Amniotic stem cell (primary cell): ENCODE measurements at regions not wholly inside any gene's neighbourhood (a gene's known extent, or its start where the extent isn't known, plus 50 kb on each side); places are given as distances from the start of the nearest gene placed in this dataset.
"Not testable (repeated sequence)": the region's sequence is repeated elsewhere in the genome, so short reads cannot be mapped to it uniquely, and the experiment has no call there.

Experiments used
- DNase-seq: peaks from one replicate; lab custom pipeline; 2025; lab: John Stamatoyannopoulos, UW

DNA sequence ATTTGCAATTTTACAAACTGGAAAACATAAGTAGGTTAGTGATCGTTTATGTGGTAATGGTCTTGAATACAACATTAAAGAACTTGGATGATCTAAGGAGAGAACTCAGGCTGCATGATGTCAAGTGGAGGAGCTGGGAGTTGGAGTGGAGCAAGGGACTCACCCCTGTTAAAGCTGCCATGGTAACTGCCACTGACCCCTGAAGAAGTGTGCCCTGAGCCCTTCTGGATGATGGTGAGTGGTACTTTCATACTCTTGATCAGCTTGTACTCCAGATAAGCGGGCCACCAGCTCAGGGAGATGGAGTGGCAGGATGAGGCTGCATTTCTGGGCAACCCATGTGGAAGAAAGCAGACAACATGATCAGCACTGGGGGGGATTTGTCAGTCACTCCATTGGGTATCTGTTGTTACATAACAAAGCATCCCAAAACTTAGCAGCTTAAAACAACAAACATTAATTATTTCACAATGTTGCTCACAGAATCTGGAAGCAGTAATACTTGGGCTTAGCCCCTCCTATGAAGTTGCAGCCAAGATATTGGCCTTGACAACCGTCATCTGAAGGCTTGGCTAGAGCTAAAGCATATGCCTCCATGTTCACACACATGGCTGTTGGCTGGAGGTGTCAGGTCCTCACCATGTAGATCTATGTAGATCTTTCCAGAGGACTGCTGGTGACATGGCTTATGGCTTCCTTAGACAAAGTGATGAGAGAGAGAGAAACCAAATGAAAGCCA is 213.8 kb downstream of the DUSP10 start:
- DNase-seq: no peak

DNA sequence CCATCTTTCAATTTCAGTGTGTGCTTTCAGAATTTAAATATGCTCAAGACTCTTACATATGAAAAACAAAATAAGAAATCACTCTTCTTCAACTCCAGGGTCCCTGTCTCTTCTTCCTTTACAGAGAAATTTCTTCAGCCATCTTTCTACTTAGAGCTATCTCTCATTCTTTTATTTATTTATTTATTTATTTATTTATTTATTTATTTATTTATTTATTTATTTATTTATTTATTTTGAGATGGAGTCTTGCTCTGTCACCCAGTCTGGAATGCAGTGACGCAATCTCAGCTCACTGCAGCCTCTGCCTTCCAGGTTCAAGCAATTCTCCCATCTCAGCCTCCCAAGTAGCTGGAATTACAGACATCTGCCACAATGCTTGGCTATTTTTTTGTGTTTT is 211.7 kb downstream of the DUSP10 start:
- DNase-seq: not testable (repeated sequence)

DNA sequence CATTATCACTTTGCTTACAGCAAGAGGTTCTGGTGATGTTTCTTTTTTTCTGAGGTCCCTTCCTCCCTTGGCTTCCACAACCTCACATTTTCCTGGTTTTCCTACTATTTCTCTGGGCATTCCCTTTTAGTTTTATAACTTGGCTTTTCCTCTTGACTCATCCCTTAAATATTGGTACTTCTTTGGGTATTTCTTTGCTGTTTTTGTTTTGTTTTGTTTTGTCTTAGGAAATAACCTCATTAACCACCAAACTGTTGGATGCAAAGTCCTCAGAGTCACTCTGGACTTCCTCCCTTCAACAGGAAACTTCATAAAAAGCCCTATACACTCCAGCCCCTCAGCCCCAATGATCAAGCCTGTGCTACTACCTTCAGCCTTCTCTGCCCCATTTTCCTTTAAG is 211.1 kb downstream of the DUSP10 start:
- no peak for DNase-seq

DNA sequence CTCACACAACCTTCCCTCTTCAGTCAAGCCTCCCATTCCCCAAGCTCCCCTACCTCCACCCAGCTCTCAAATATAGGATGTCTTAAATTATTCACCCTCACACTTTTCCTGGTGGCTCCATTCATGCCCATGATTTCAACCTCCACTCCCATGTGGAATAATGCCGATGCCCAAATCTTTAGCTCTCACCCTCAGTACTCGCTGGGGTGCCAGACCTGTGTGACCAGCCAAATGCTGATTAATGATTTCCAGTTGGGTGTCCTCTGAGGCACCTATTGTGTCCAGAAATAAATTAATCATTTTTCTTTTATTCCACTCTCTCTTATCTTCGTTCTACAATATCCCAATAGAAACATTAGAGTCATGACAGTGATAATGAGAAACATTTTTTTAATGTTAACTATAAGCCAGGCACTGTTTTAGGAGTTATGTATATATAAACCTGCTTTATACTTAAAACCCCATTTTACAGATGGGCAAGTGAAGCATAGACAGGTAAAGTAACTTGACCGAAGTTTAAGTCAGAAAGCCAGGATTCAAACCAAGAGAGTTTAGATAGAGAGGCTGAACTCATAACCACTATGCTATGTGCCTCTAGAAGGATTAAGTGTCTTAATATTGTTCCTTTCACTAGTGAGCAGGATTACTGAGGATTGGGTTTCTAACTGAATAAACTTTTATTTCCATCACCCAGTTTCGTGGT is 209.7 kb downstream of the DUSP10 start:
- no peak for DNase-seq

DNA sequence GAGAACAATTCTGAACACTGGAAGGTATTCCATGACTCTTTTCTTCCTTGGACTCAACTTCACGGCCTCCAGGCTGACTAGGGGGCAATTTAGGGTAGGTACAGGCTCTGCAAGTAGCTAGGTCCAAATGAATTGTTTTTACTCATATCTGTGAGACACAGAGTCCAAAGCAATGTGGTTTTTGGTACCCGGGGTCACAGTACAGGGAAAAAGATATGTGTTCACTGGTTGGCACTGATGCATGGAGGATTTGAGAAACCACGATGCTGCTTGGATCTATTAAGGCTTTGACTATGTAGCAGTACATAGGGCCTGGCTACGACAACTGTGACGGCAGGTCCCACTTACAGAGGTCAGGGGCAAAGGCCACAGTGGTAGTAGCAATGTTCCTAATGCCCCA is 200.6 kb downstream of the DUSP10 start:
- DNase-seq: no peak

DNA sequence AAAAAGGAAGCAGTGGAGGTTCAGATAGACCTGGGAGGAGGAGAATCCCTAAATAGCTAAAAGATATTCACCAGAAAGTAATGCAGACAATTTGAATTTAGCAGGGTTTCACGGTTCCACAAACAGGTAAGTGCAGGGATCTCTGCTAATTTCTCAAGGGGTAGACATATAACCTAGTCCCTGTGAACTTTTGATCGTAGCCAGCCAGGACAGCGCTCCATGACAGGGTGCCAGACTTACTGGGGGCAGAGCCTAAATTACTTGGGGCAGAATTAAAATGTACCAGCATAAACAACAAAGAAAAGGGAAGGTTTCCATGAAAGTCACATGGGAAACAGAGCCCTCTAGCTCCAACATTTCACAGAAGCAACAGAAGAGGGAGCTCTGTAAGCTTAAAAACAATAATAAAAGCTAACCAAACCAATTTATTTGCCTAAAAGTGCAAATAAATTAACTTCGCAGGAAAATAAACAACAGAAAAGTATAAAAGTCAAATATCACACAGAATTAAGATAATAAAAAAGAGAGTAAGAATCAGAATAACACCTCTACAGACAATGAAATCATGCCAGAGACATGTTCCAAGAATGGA is 198.3 kb downstream of the DUSP10 start:
- DNase-seq: no peak

DNA sequence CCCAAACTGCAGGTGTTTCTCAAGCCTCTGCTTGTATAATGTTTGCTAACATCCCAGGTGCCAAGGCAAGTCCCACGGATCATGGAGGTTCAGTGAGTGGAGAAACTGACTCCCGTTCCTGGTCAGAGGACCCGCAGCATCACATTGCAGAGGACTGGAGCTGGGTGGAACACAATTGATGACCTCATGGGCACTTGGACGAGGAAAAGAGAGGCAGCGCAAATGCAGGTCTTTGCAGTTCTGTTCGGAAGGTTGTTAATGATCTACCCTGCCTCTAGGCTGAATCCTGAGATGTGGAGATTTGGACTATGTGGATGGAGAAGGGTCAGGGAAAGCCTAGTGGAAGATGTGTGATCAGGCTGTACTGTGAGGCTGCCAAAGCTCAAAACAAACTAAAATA is 192.9 kb downstream of the DUSP10 start:
- no peak for DNase-seq

DNA sequence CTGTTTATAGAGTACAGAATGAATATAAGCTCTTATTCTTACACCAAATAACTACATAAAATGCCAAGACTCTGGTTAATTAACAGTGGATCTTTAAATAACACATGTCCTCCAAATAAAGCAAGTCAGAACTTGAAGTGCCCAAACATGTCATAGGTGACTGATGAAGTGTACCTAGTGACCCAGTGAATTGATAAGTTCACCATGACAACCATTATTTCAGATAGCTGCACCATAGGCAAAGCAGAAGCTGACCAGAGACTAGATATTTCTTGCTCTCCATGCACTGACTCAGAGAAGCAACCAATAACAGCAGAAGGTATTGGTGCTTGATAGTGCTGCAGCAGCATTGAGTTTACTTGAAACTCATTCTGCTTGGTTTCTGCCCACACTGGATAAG is 192.1 kb downstream of the DUSP10 start:
- DNase-seq: no peak

DNA sequence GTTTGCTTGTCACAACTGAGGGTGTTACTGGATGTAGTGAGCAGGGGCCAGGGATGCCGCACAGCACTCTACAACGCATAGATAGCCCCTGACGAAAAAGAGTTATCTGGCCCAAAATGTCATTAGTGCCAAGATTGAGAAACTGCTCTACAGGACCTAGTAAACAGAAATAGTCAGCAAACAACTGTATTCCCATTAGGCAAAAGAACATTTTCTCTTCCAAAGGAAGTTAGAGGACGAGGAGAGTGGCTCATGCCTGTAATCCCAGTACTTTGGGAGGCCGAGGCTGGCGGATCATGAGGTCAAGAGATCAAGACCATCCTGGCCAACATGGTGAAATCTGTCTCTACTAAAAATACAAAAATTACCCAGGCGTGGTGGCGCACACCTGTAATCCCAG is 189.1 kb downstream of the DUSP10 start:
- not testable (repeated sequence) for DNase-seq

DNA sequence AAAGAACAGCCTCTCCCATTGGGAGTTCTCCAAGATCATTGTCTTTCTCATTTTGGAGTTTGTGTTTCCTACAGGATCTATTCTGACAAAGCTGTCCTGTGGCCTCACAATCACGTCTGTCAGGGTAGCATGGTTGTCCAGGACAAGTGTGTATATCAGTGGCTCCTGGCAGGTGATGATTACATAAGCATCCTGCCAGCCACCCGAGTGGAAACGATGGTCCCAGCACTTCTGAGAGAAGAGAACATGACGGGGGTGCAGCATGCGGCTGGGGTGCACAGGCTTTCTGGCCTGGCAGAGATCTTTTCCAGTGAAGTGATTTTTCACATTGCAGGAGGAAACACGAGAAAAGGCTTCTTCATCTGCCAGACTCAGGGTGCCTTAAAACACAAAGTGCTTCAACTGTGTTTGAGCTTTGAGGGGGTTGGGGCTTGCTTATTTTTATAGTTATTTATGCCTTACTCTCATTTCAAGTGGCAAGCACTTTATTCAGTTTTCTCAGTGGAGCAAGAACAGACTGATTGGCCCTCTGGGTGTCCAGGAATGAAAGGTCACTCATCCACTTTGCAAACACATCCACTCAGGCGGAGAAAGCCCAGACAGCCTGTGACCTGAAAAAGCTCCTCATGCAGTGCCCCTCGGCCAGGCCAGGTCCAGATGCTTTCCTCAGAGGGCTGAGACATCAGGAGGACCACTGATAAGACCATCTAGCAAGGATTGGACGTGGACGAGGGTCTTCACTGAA is 186.0 kb downstream of the DUSP10 start:
- DNase-seq: no peak

DNA sequence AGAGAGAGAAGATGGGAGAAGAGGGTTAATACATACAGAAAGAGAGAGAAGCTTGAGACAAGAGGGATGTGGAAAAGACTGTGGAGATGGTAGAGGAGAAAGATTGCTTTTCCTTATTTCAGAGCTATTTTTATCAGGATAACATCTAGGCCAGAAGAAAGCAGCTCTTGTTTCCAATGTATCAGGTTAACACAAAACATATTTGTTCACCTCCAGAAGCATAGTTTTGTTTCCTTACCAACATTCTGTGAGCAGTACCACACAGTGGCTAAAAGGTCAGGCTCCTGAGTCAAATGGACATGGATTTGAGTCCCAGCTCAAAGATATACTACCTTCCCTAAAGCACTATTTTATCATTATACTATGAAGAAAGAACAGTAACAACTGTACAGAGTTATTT is 185.5 kb downstream of the DUSP10 start:
- DNase-seq: no peak

DNA sequence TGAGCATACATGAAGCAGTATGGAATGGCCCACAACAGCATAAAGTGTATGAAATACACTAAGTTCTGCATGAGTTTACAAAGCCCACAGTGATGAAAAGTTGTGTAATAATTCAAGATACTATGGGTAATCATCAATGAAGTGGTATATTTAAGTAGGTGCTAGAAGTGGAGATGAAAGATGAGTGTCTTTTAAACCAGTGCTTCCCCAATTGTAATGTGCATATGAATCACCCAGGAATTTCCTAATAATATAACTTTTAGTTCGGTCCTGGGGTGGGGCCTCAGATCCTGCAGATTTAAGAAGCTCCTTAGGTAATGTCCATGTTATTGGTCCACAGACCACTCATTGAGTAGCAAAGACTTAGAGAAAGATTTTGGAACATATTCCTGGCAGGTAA is 184.9 kb downstream of the DUSP10 start:
- DNase-seq: no peak

DNA sequence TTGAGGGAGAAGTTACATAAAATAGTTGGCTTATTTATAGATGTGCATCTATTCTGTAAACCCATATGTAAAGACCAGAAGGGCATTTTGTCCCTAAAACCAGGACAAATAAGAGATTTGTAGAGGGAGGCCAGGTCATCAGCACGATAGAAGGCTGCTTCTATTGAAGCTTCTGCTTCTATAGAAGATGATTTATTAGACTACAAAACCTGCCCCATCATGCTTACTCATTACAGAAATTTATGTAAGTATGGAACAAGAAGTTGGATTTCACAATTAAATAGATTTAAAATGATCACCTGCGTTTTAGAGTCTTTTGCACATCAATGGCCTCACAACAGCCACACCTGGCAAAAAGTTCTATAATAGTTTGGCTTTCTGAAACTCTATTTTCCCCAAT is 183.5 kb downstream of the DUSP10 start:
- DNase-seq: no peak

DNA sequence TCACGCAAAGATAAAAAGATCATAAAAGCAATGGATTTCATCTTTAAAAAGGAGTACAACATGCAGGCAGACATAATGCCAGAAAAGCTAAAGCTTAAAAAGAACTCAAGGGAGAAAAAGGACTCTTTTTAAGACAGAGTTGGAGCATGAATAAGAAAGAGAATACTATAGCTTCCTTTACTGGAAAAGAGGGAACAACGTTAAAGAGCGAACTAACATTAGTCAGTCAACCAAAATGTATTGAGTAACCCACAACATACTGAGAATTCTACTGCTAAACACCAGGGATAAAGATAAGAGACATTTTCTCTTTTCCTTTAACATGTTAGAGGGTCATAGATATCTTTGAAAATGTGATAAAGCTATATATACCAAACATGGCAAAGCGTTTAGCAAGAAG is 182.0 kb downstream of the DUSP10 start:
- no peak for DNase-seq

DNA sequence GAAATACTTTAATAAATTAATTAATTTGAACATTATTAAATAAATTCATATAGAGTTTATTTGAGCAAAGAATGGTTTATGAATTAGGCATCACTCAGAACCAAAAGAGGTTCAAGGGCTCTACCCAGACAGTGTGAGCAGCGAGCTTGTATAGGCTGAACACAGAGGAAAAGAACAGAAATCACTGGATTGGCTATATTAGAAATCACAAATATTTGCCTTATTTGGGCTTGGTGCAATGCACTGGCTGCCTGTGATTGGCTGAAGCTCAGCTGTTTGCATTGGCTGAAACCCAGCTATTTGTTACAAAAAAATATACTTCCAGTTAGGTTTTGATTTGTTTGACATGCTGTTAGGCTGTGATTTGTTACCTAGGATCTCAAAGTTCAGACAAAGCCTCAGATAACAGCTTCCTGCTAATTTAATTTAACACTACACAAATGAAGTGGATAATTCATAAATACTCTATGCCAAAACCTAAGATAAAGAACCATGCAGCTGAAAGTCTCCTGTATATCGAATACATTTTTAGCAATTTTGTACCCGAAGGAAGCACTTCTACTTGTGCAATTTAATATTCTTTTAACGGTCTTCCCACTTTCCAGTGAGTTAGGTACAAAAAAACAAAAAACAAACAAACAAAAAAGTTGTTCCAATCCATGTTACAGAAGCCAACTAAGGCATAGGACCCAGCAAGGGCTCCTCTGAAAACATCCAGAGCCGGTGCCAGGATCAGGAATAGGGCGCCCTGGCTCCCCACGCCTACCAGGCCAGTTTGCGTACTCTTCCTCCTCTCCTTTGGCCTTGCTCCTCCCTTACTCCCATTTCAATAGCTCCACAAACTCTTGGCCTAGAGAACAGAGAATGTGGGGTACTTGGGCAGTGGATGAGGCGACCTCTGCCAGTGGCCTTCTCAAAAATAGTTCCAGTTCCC is 179.1 kb downstream of the DUSP10 start:
- DNase-seq: no peak

DNA sequence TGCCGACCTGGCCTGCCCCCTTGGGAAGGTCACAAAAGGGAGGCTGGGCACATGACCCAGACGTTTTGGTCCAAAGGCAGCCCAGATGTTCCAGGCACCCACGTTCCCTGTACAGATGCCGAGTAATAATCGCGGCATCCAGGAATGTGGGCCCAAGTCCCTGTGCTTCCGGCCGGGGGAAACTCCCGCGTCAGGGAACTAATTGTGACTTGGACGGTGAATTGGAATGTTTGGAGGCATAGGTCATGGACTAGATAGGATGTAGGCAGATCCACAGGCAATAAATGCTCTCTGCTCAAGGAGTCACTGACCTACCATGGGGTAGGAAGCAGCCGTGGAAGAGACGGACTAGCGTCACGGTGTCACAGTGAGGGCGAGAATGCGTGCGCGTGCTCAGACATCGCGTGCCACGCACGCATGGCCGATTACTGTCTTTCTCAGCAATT is 178.4 kb downstream of the DUSP10 start:
- DNase-seq: no peak

DNA sequence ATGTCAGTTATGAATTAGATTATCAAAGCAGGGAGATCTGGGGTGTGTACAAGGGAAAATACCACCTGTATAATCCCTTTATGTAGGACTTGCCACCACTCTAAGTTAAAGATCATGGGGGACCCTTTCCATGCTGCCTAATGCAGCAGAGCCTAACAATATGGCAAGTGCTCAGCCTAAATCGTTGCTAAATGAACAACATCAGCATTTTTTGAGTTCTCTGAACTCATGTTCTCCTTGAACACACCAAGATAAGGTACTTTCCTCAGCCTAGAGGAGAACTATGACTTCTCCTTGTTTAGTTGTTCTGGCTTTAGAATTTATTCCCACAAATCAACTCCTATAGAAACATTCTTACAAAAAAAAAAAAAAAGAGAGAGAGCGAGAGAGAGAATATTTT is 177.0 kb downstream of the DUSP10 start:
- DNase-seq: no peak

DNA sequence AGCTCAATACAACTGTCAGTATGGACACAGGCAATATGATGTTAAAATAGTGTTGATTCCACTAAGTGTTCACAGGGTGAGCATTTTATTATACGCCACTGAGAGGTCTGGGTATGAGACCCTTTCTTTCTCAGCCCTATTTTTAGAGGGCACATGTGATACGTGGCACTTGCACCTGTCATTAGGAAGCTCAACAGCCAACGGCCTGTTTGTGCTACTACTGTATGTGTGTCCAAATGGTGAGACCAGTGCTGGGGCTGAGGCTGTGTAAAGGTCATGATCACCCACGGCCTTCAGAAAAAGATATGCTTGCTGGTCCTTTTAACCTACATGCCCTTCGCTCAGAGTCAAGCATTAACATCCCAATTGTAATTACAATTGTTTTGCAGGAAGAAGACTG is 176.2 kb downstream of the DUSP10 start:
- no peak for DNase-seq

DNA sequence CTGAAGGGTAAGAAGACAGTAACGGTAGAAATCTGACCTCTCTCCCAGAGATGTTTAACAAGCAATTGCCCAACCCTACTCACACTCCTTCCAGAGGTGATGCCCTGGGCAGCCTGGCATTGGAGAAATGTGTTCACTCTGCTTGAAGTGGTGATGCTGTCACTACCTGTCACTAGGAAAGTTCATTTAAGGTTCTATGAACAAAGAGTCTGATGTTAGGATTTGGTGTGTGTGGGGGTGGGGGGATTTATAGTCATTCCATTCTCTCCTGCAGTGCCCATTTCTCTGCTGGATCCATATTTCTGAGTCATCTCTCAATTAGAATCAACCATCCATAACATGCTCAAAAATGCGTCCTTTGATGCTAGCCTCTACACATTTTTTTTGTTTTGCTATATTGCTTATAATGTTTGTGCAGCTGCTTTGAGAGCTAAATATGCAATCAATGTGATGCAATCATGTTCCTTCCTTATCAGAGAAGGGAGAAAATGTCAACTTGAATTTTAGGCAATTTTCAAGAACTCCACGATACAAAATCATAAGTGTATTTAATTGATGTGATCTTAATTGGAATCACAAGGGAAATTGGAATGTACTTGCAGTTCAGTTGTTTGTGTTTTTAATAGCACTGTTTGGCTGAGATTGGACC is 173.9 kb downstream of the DUSP10 start:
- DNase-seq: no peak

DNA sequence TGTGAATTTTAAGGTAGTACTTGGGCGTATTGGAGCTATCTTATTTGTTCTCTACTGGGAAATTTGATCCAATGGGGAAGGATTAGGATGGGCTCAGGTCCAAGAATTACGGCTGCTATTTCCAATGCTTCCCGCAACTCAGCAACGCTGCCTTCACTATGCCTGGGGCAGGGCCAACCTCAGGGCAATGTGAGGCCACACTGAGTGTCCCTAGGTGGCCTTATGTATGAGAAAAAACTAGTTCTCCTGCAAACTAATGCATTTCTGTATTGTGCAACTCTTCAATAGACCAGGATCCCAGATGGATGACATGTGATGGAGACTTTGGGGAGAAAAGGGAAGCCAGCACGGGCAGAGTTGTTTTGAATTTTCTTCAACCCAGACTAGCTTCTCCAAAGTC is 168.1 kb downstream of the DUSP10 start:
- no peak for DNase-seq

DNA sequence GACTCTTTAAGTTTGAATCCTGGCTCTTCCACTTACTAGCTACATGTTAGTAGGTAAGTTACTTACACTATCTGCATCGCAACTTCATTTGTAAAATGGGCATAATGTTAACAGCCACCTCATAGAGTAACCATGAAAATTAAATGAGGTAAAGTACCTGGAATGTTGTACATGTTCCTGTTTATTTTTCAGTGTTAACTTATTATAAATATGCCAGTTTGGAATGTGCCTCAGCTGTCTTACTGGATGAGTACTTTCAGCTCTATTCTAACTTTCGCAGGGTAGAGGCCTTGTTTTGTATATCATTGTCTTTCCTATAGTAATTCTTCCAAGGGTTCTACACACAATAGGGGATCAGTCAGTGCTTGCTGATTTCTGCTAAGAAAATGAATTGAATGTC is 167.4 kb downstream of the DUSP10 start:
- DNase-seq: no peak
